Muscle layer of colon (tissue), 2 donors: ENCODE measurements at regions not wholly inside any gene's neighbourhood (a gene's known extent, or its start where the extent isn't known, plus 50 kb on each side); places are given as distances from the start of the nearest gene placed in this dataset.

Source experiments
- H3K27ac ChIP-seq: one replicate; pipeline ENCODE4 v1.7.0; 2013; ENCODE audit warnings: low read depth, mild to moderate bottlenecking, low read length, moderate library complexity
- H3K27me3 ChIP-seq, 2 donors: one replicate each; pipeline ENCODE4 v1.7.0; 2013; ENCODE audit warnings: low read length in 2 of 2, mild to moderate bottlenecking in 2 of 2; ENCODE audit not compliant: insufficient read depth in 2 of 2, control insufficient read depth in 1 of 2
- H3K36me3 ChIP-seq: one replicate; pipeline ENCODE4 v1.7.0; 2013; ENCODE audit warnings: mild to moderate bottlenecking, low read length; ENCODE audit not compliant: insufficient read depth
- H3K4me1 ChIP-seq: one replicate; pipeline ENCODE4 v1.7.0; 2013; ENCODE audit warnings: mild to moderate bottlenecking, low read length; ENCODE audit not compliant: insufficient read depth
- H3K4me3 ChIP-seq, 2 donors: one replicate each; pipeline ENCODE4 v1.7.0; 2013; ENCODE audit warnings: low read length in 2 of 2, low read depth in 1 of 2, mild to moderate bottlenecking in 1 of 2, moderate library complexity in 1 of 2
- H3K9ac ChIP-seq: one replicate; pipeline ENCODE4 v1.7.0; 2013; ENCODE audit warnings: low read length
- H3K9me3 ChIP-seq: one replicate; pipeline ENCODE4 v1.7.0; 2013; ENCODE audit warnings: mild to moderate bottlenecking, low read length
- donor health status: abdominal sarcoma.
- donor health status: Adenocarcinoma of cecum.

DNA sequence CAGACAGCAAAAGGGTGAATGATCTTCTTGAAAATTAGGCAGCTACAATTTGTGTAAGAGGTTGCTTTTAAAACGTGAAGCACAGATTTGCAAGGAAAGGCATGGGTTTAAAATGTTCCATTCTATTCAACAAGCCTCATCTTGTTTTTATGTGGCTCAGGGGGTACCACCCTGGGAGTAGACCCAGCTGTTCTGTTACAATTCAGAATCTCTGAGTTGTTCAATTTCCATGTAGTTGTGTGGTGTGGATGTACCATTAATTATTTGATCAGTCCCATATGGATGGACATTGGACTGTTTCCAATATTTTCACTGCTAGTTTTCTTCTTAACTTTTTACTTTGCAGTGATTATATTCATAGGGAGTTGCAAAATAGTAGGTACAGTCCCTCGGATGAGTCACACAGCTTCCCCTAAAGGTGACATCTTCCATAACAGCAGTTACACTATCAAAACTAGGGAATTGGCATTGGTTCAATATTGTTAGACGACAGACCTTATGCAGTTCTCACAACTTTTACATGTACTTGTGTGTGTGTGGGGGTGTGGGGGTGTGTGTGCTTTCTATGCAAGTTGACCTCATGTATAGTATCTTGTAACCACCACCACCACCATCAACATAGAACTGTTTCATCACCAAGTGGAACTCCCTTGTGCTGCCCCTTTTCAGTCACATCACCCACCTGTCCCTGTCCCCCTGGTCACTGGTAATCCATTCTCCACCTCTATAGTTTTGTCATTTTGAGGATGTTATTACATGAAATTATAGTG, 59.0 kb upstream of the CAPRIN2 start:
- Histone ChIP-seq H3K36me3 (no peaks in the 10 kb centered on the region), H3K27me3 (no peaks in the 10 kb centered on the region), H3K4me3 (no peak overlapping the region), H3K4me1 (no peaks in the 10 kb centered on the region), H3K27ac (no peak overlapping the region), H3K9ac (no peak overlapping the region), H3K9me3 (no peaks in the 10 kb centered on the region)

DNA sequence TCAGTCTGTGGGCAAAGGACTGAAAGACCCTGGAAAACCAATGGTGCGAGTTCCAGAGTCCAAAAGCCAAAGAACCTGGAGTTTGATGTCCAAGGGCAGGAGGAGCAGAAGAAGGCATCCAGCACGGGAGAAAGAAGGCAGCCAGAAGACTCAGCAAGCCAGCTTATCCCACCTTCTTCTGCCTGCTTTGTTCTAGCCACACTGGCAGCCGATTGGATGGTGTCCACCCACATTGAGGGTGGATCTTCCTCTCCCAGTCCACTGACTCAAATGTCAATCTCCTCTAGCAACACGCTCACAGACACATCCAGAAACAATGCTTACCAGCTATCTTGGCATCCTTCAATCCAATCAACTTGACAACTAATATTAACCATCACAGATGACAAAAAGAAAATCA, 57.2 kb upstream of the CAPRIN2 start:
- H3K9me3 ChIP-seq: no peaks in the 10 kb centered on the region

DNA sequence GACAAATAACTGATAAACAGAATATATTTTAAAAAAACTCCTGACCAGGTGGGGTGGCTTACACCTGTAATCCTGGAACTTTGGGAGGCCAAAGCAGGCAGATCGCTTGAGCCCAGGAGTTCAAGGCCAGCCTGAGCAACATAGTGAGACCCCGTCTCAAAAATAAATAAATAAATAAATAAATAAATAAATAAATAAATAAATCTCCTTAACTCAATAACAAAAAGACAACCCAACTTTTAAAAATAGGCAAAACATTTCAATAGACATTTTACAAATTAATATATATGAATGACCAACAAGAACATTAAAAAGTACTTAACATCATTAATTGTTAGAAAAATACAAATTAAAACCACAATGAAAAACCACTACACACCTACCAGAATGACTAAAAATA, 56.2 kb upstream of the CAPRIN2 start:
- H3K9me3 ChIP-seq: no peaks in the 10 kb centered on the region
- H3K36me3 ChIP-seq: no peaks in the 10 kb centered on the region
- H3K27me3 ChIP-seq: no peaks in the 10 kb centered on the region
- H3K4me1 ChIP-seq: no peaks in the 10 kb centered on the region
- no peak overlapping the region for H3K4me3 ChIP-seq
- H3K27ac ChIP-seq: no peak overlapping the region
- no peak overlapping the region for H3K9ac ChIP-seq

More for the DNA sequence above, 57.2 kb upstream of the CAPRIN2 start:
- H3K4me3 ChIP-seq: no peak overlapping the region
- H3K27ac ChIP-seq: no peak overlapping the region
- H3K36me3 ChIP-seq: no peaks in the 10 kb centered on the region
- no peak overlapping the region for H3K9ac ChIP-seq
- no peaks in the 10 kb centered on the region for H3K4me1 ChIP-seq
- H3K27me3 ChIP-seq: no peaks in the 10 kb centered on the region

DNA sequence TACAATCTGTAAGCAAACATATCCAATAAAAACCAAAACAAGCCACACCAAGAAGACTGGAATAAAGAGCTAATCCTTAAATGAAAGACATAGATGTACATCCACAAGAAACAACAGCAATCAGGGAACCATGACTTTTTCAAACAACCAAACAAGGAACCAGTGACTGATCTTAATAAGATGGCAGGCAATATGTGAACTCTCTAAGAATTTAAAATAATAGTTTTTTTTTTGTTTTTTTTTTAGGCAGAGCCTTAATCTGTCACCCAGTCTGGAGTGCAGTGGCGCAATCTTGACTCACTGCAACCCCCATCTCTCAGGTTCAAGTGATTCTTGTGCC, 52.9 kb upstream of the CAPRIN2 start:
- no peaks in the 10 kb centered on the region for H3K4me1 ChIP-seq
- H3K27ac ChIP-seq: no peak overlapping the region

DNA sequence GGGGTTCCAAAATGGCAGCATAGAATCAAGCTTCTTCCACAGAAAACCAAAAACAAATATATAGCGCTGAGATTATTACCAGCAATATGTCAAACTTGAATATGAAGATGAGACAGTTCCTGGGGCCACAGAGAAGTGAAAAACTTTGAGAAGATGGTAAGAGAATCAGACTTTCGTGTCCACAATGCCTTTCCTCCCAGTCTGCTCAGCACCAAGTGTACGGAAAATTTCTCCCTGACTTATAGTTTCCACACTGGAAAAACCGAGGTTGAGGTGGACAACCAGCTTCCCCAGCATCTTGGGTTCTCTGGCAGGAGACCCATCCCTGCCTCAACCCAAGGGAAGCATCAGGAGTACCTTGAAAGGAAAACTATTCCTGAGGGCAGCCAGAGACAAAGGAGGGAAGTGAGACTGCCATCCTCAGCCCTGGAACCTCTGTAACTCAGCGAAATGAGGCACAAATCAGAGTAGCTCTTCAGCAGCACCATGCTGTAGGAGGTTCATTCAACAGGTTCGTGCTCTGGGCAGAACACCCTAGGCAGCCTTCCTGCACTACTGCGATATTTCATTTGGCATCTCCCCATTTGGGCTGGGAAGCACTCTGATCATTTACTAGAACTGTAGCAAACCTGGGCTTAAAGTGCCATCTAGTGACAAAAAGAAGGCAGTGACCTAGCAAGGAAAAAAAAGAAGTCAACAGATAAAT, 52.4 kb upstream of the CAPRIN2 start:
- peak overlapping the region in 1 of 2 donors; percentile 14 for H3K4me3 ChIP-seq
- H3K36me3 ChIP-seq: no peaks in the 10 kb centered on the region
- H3K27me3 ChIP-seq: no peaks in the 10 kb centered on the region
- H3K9ac ChIP-seq: no peak overlapping the region
- H3K9me3 ChIP-seq: no peaks in the 10 kb centered on the region
- H3K27ac ChIP-seq: no peak overlapping the region
- no peaks in the 10 kb centered on the region for H3K4me1 ChIP-seq

More for the DNA sequence above, 52.9 kb upstream of the CAPRIN2 start:
- H3K4me3 ChIP-seq: no peak overlapping the region
- no peaks in the 10 kb centered on the region for H3K27me3 ChIP-seq
- H3K36me3 ChIP-seq: no peaks in the 10 kb centered on the region
- H3K9ac ChIP-seq: no peak overlapping the region
- H3K9me3 ChIP-seq: no peaks in the 10 kb centered on the region

DNA sequence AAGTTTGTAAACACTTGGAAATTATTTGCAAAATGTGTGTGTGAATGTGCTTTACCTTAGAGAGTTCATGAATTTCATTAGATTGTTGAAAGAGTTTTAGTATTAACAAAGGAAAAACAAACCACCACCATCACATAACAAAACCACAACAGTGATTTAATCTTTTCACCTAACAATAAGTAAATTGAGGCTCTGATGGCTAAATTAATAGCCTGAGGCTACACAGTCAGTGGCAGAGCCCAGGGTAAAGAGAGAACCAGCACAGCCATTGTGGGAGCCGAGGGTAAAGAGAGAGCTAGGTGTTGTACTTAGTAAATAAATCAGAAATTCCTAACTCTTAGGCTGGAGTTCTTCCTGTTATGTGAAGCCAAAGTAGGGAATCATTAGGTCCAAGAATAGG, 51.2 kb upstream of the CAPRIN2 start:
- Histone ChIP-seq H3K27ac (no peak overlapping the region), H3K4me1 (no peaks in the 10 kb centered on the region), H3K9me3 (no peaks in the 10 kb centered on the region), H3K27me3 (no peaks in the 10 kb centered on the region), H3K9ac (no peak overlapping the region), H3K4me3 (no peak overlapping the region), H3K36me3 (no peaks in the 10 kb centered on the region)
